H9 (cell line): ENCODE measurements at regions not wholly inside any gene's neighbourhood (a gene's known extent, or its start where the extent isn't known, plus 50 kb on each side); places are given as distances from the start of the nearest gene placed in this dataset.

Source experiments
- DNase-seq: peaks from one replicate; pipeline ENCODE4 v3.0.0-alpha.2; 2017
- H2AFZ ChIP-seq: one replicate; pipeline ENCODE4 v1.6.1; 2013; ENCODE audit warnings: mild to moderate bottlenecking, low read length, control low read depth, moderate library complexity
- H2AK5ac ChIP-seq: 2 replicates; pipeline ENCODE4 v1.6.1; 2013; ENCODE audit warnings: low read length, control low read depth, mixed read lengths; ENCODE audit not compliant: insufficient read length
- H2BK120ac ChIP-seq: one replicate; pipeline ENCODE4 v1.6.1; 2013; ENCODE audit warnings: low read depth, mild to moderate bottlenecking, low read length, control low read depth, inconsistent platforms; ENCODE audit not compliant: poor library complexity, severe bottlenecking
- H2BK12ac ChIP-seq: 2 replicates; pipeline ENCODE4 v1.6.1; 2013; ENCODE audit warnings: low read length, control low read depth, mixed read lengths, low read depth; ENCODE audit not compliant: insufficient read length
- H2BK15ac ChIP-seq: 2 replicates; pipeline ENCODE4 v1.6.1; 2013; ENCODE audit warnings: low read depth, low read length, control low read depth
- H2BK20ac ChIP-seq: one replicate; pipeline ENCODE4 v1.6.1; 2013; ENCODE audit warnings: low read depth, mild to moderate bottlenecking, low read length, control low read depth, inconsistent platforms; ENCODE audit not compliant: poor library complexity, severe bottlenecking
- H2BK5ac ChIP-seq: 2 replicates; pipeline ENCODE4 v1.6.1; 2013; ENCODE audit warnings: low read length, control low read depth, mixed read lengths; ENCODE audit not compliant: insufficient read length
- H3K14ac ChIP-seq: 2 replicates; pipeline ENCODE4 v1.6.1; 2013; ENCODE audit warnings: low read length, control low read depth; ENCODE audit not compliant: insufficient read depth
- H3K18ac ChIP-seq: 2 replicates; pipeline ENCODE4 v1.6.1; 2013; ENCODE audit warnings: low read depth, mild to moderate bottlenecking, mixed read lengths, low read length, control low read depth; ENCODE audit not compliant: insufficient read length
- H3K23ac ChIP-seq: 2 replicates; pipeline ENCODE4 v1.6.1; 2013; ENCODE audit warnings: low read length, control low read depth, mixed read lengths, low read depth; ENCODE audit not compliant: insufficient read length
- H3K23me2 ChIP-seq: 2 replicates; pipeline ENCODE4 v1.6.1; 2013; ENCODE audit warnings: low read depth, mild to moderate bottlenecking, mixed read lengths, low read length, control low read depth; ENCODE audit not compliant: insufficient read length, poor library complexity, severe bottlenecking
- H3K27ac ChIP-seq: 2 replicates; pipeline ENCODE4 v1.5.1; 2013; ENCODE audit warnings: low read length, control low read depth, mixed read lengths, low read depth; ENCODE audit not compliant: insufficient read length
- H3K27me3 ChIP-seq: 2 replicates; pipeline ENCODE4 v1.6.1; 2013; ENCODE audit warnings: low read length, control low read depth, inconsistent platforms; ENCODE audit not compliant: insufficient read depth
- H3K4ac ChIP-seq: 2 replicates; pipeline ENCODE4 v1.6.1; 2013; ENCODE audit warnings: low read depth, mild to moderate bottlenecking, control low read depth, inconsistent platforms, low read length, moderate library complexity
- H3K4me1 ChIP-seq: 2 replicates; pipeline ENCODE4 v1.6.1; 2013; ENCODE audit warnings: low read length, control low read depth, inconsistent platforms; ENCODE audit not compliant: insufficient read depth
- H3K4me2 ChIP-seq: 2 replicates; pipeline ENCODE4 v1.6.1; 2013; ENCODE audit warnings: low read length, control low read depth, mixed read lengths; ENCODE audit not compliant: insufficient read length, insufficient read depth
- H3K56ac ChIP-seq: 2 replicates; pipeline ENCODE4 v1.6.1; 2013; ENCODE audit warnings: low read depth, mild to moderate bottlenecking, mixed read lengths, low read length, control low read depth; ENCODE audit not compliant: insufficient read length
- H3K79me1 ChIP-seq: 2 replicates; pipeline ENCODE4 v1.6.1; 2013; ENCODE audit warnings: low read depth, mild to moderate bottlenecking, moderate library complexity, low read length, control low read depth, inconsistent platforms; ENCODE audit not compliant: insufficient read depth, poor library complexity, severe bottlenecking
- H3K79me2 ChIP-seq: 2 replicates; pipeline ENCODE4 v1.6.1; 2013; ENCODE audit warnings: low read length, control low read depth, inconsistent platforms; ENCODE audit not compliant: insufficient read depth
- H3K9ac ChIP-seq: 2 replicates; pipeline ENCODE4 v1.6.1; 2013; ENCODE audit warnings: low read length, control low read depth, mixed read lengths; ENCODE audit not compliant: insufficient read length; ENCODE audit errors: extremely low read depth
- H3K9me3 ChIP-seq: one replicate; pipeline ENCODE4 v1.6.1; 2013; ENCODE audit warnings: low read depth, low read length, inconsistent platforms; ENCODE audit not compliant: control insufficient read depth
- H3T11ph ChIP-seq: one replicate; pipeline ENCODE4 v1.6.1; 2013; ENCODE audit warnings: mild to moderate bottlenecking, low read length, control low read depth, inconsistent platforms
- H4K20me1 ChIP-seq: one replicate; pipeline ENCODE4 v1.6.1; 2013; ENCODE audit not compliant: control insufficient read depth, insufficient read length, insufficient read depth
- H4K5ac ChIP-seq: 2 replicates; pipeline ENCODE4 v1.6.1; 2013; ENCODE audit warnings: low read depth, mild to moderate bottlenecking, mixed read lengths, low read length, control low read depth; ENCODE audit not compliant: insufficient read length
- H4K8ac ChIP-seq: replicated peaks from 2 replicates; pipeline ENCODE4 v1.6.1; 2013; ENCODE audit warnings: low read length, control low read depth, mixed read lengths, low read depth; ENCODE audit not compliant: insufficient read length
- H4K91ac ChIP-seq: 2 replicates; pipeline ENCODE4 v1.6.1; 2013; ENCODE audit warnings: low read depth, mild to moderate bottlenecking, moderate library complexity, mixed read lengths, low read length, control low read depth; ENCODE audit not compliant: insufficient read length
- H3K27ac Mint-ChIP-seq, 3 experiments: 2 replicates in 2 of 3; 3 replicates in 1 of 3; pipeline ENCODE4 v1.8.0; 2020 to 2021; ENCODE audit warnings: mixed read lengths in 3 of 3, mild to moderate bottlenecking in 1 of 3, moderate library complexity in 1 of 3
- H3K27me3 Mint-ChIP-seq: 2 replicates; pipeline ENCODE4 v1.8.0; 2021; ENCODE audit warnings: low read depth, mild to moderate bottlenecking, moderate library complexity, mixed read lengths
- H3K36me3 Mint-ChIP-seq, 3 experiments: 2 replicates in 2 of 3; 3 replicates in 1 of 3; pipeline ENCODE4 v1.8.0; 2020 to 2021; ENCODE audit warnings: low read depth in 3 of 3, mixed read lengths in 3 of 3; ENCODE audit not compliant: insufficient read depth in 1 of 3
- H3K4me1 Mint-ChIP-seq, 2 experiments: 2 replicates each; pipeline ENCODE4 v1.8.0; 2020; ENCODE audit warnings: mixed read lengths in 2 of 2
- H3K4me3 Mint-ChIP-seq, 2 experiments: 2 replicates in 1 of 2; 3 replicates in 1 of 2; pipeline ENCODE4 v1.8.0; 2020 to 2021; ENCODE audit warnings: mild to moderate bottlenecking in 2 of 2, mixed read lengths in 2 of 2, moderate library complexity in 1 of 2
- H3K9me3 Mint-ChIP-seq, 2 experiments: 2 replicates in 1 of 2; 3 replicates in 1 of 2; pipeline ENCODE4 v1.8.0; 2020; ENCODE audit warnings: mild to moderate bottlenecking in 2 of 2, mixed read lengths in 2 of 2, moderate library complexity in 1 of 2
- WGBS: extraction: QIAGEN DNeasy Blood & Tissue Kit; methylation state at CpG from one replicate; pipeline ENCODE4 v1.1.7; 2013; ENCODE audit warnings: missing lambda C conversion rate, low lambda C conversion rate, mixed read lengths; ENCODE audit not compliant: insufficient read length; ENCODE audit errors: extremely low coverage; 5-methylcytosine and 5-hydroxymethylcytosine counted together
- TF ChIP-seq, protein P1 (sequence below): fragments of 200-600 bp; sonication (generic); conservative IDR thresholded peaks from 3 replicates; pipeline ENCODE4 v1.8.0; 2021; ENCODE audit warnings: antibody characterized with exemption, mild to moderate bottlenecking

DNA sequence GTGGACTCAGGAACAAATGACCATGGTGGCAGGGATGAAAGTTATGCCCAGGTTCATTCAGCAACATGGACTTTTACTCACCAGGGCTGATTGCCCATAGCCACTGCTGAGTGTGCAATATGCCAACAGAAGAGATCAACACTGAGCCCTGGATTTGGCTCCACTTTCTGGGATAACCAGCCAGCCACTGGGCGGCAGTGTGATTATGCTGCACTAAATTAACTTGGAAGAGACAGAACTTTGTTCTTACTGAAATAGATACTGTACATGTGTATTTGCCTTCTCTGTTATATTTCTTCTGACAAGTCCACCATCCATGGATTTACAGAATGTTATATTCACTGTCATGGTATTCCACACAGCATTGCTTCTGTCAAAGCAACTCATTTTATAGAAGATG lies 257.4 kb downstream of the TDRD3 start:
- TF ChIP-seq, protein P1, sequence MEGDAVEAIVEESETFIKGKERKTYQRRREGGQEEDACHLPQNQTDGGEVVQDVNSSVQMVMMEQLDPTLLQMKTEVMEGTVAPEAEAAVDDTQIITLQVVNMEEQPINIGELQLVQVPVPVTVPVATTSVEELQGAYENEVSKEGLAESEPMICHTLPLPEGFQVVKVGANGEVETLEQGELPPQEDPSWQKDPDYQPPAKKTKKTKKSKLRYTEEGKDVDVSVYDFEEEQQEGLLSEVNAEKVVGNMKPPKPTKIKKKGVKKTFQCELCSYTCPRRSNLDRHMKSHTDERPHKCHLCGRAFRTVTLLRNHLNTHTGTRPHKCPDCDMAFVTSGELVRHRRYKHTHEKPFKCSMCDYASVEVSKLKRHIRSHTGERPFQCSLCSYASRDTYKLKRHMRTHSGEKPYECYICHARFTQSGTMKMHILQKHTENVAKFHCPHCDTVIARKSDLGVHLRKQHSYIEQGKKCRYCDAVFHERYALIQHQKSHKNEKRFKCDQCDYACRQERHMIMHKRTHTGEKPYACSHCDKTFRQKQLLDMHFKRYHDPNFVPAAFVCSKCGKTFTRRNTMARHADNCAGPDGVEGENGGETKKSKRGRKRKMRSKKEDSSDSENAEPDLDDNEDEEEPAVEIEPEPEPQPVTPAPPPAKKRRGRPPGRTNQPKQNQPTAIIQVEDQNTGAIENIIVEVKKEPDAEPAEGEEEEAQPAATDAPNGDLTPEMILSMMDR = peak; percentile 66
- peaks cover 3% of the 10 kb centered on the region; the same call in 1 of the 2 replicates for H3K27me3 Mint-ChIP-seq
- no peak overlapping the region for H3K27ac Mint-ChIP-seq
- H3K36me3 Mint-ChIP-seq = no peaks in the 10 kb centered on the region
- Histone ChIP-seq H4K20me1 (no peaks in the 10 kb centered on the region), H3K14ac (no peak overlapping the region), H4K8ac (no peak overlapping the region), H3K79me1 (no peaks in the 10 kb centered on the region), H4K91ac (no peak overlapping the region), H3T11ph (no peak overlapping the region), H3K79me2 (no peaks in the 10 kb centered on the region), H3K9ac (no peak overlapping the region), H2BK15ac (no peak overlapping the region), H4K5ac (no peak overlapping the region), H3K23ac (no peak overlapping the region), H2AK5ac (no peak overlapping the region), H2BK12ac (no peak overlapping the region), H3K4ac (no peak overlapping the region), H2AFZ (no peak overlapping the region), H3K4me1 (no peaks in the 10 kb centered on the region), H3K18ac (no peak overlapping the region), H3K56ac (no peak overlapping the region), H3K27me3 (no peaks in the 10 kb centered on the region), H3K9me3 (no peaks in the 10 kb centered on the region), H2BK5ac (no peak overlapping the region), H3K27ac (no peak overlapping the region), H2BK120ac (no peak overlapping the region), H3K4me2 (no peak overlapping the region), H3K23me2 (no peaks in the 10 kb centered on the region), H2BK20ac (no peak overlapping the region)
- no peaks in the 10 kb centered on the region for H3K9me3 Mint-ChIP-seq
- H3K4me1 Mint-ChIP-seq = no peaks in the 10 kb centered on the region
- no CpG with 5 or more reads among the region's 1 CpG for WGBS
- H3K4me3 Mint-ChIP-seq = no peak overlapping the region
- no peak for DNase-seq
